GM12878 (cell line): ENCODE measurements at regions not wholly inside any gene's neighbourhood (a gene's known extent, or its start where the extent isn't known, plus 50 kb on each side); places are given as distances from the start of the nearest gene placed in this dataset.

Experiments
- ATAC-seq: fragments of 200-7000 bp; cut with Tn5 transposase; 3 replicates; pipeline ENCODE4 v1.9.1; 2020; ENCODE audit warnings: mild to moderate bottlenecking, moderate library complexity
- BruUV-seq: library from RNA; stranded (reverse); fragments of 400-500 nt; replicated peaks from 2 replicates; lab custom pipeline; 2021; lab: Mats Ljungman, UMichigan
- CTCF ChIA-PET: fragments of 300-600 bp; sonication (Branson Sonifier 250); formaldehyde crosslinking; extraction: SDS; loops from one replicate; lab custom pipeline; 2021; ENCODE audit warnings: inconsistent platforms; lab: Yijun Ruan, JAX
- POLR2A ChIA-PET: fragments of 350-600 bp; formaldehyde crosslinking; extraction: SDS; loops from one replicate; lab custom pipeline; 2021; ENCODE audit warnings: inconsistent platforms; lab: Charles Lee
- RAD21 ChIA-PET: fragments of 300-600 bp; sonication (Branson Sonifier 250); formaldehyde crosslinking; loops from one replicate; lab custom pipeline; 2023; ENCODE audit warnings: antibody characterized with exemption; ENCODE audit not compliant: unreplicated experiment; lab: Charles Lee
- SMC1A ChIA-PET: fragments of 300-600 bp; sonication (Branson Sonifier 250); formaldehyde crosslinking; loops from one replicate; lab custom pipeline; 2023; ENCODE audit not compliant: unreplicated experiment, uncharacterized antibody; lab: Charles Lee
- DNase-seq: peaks from one replicate; pipeline ENCODE4 v3.0.0-alpha.2; 2011; ENCODE audit warnings: low read depth, low spot score
- FAIRE-seq: peaks from 3 replicates; lab custom pipeline; 2011; peaks lifted over from hg19 to GRCh38; lab: Jason Lieb, UNC
- H2AFZ ChIP-seq: 2 replicates; pipeline ENCODE4 v1.6.0; 2011; ENCODE audit warnings: low read depth, low read length, control low read depth; ENCODE audit not compliant: control insufficient read depth
- H3K27ac ChIP-seq: 2 replicates; pipeline ENCODE4 v1.5.1; 2011; ENCODE audit warnings: control low read depth; ENCODE audit not compliant: control insufficient read depth, insufficient read depth
- H3K27me3 ChIP-seq, 2 experiments: replicated peaks in 1 of 2; 2 replicates each; pipeline versions ENCODE4 v1.6.0 to v1.6.1; 2011; ENCODE audit warnings: low read length in 1 of 2; ENCODE audit not compliant: control insufficient read depth in 2 of 2, insufficient read depth in 2 of 2
- H3K36me3 ChIP-seq, 2 experiments: 2 replicates each; pipeline ENCODE4 v1.5.1; 2011; ENCODE audit warnings: low read length in 1 of 2; ENCODE audit not compliant: control insufficient read depth in 2 of 2, insufficient read depth in 2 of 2
- H3K4me1 ChIP-seq: 2 replicates; pipeline ENCODE4 v1.6.1; 2011; ENCODE audit warnings: mild to moderate bottlenecking, low read length, moderate library complexity, mixed read lengths; ENCODE audit not compliant: control insufficient read depth, insufficient read depth
- H3K4me2 ChIP-seq: 2 replicates; pipeline ENCODE4 v1.6.0; 2011; ENCODE audit warnings: control low read depth; ENCODE audit not compliant: control insufficient read depth, insufficient read depth
- H3K4me3 ChIP-seq: fragments of 200-600 bp; sonication (generic); 2 replicates; pipeline ENCODE4 v1.5.1; 2016
- H3K79me2 ChIP-seq: 2 replicates; pipeline ENCODE4 v1.6.0; 2011; ENCODE audit warnings: low read length; ENCODE audit not compliant: control insufficient read depth, insufficient read depth
- H3K9ac ChIP-seq: 2 replicates; pipeline ENCODE4 v1.8.0; 2011; ENCODE audit warnings: low read length, control low read depth, mixed read lengths; ENCODE audit not compliant: control insufficient read depth, insufficient read depth
- H3K9me3 ChIP-seq: replicated peaks from 3 replicates; pipeline ENCODE4 v1.5.1; 2011; ENCODE audit warnings: mild to moderate bottlenecking, low read length; ENCODE audit not compliant: control insufficient read depth, insufficient read depth
- H4K20me1 ChIP-seq: 2 replicates; pipeline ENCODE4 v1.6.0; 2011; ENCODE audit not compliant: control insufficient read depth, insufficient read depth
- BCL3 ChIP-seq: IDR thresholded peaks from 2 replicates; pipeline ENCODE4 v1.6.1; 2011; ENCODE audit warnings: borderline replicate concordance, low read depth, mild to moderate bottlenecking, moderate library complexity, low read length; ENCODE audit not compliant: insufficient read depth, poor library complexity, severe bottlenecking
- BMI1 ChIP-seq: fragments of 450-650 bp; IDR thresholded peaks from 2 replicates; pipeline ENCODE4 v1.6.1; 2016; ENCODE audit warnings: mild to moderate bottlenecking, moderate library complexity, borderline replicate concordance
- CBX3 ChIP-seq: fragments of 200-600 bp; sonication (generic); IDR thresholded peaks from 2 replicates; pipeline ENCODE4 v1.6.1; 2016; ENCODE audit warnings: low read depth, borderline replicate concordance
- CUX1 ChIP-seq: IDR thresholded peaks from 2 replicates; pipeline ENCODE4 v1.6.1; 2012; ENCODE audit warnings: improper control_type of control experiment, low read depth, low read length; ENCODE audit not compliant: insufficient replicate concordance
- GABPA ChIP-seq: IDR thresholded peaks from 2 replicates; pipeline ENCODE4 v1.6.1; 2014; ENCODE audit warnings: antibody characterized with exemption, low read depth, mild to moderate bottlenecking, inconsistent platforms
- GATAD2B ChIP-seq: fragments of 450-650 bp; conservative IDR thresholded peaks from 2 replicates; pipeline ENCODE4 v1.6.1; 2017; ENCODE audit warnings: low read depth, mild to moderate bottlenecking, moderate library complexity
- MTA2 ChIP-seq: fragments of 450-650 bp; IDR thresholded peaks from 2 replicates; pipeline ENCODE4 v1.6.1; 2016; ENCODE audit warnings: low read depth, mild to moderate bottlenecking, moderate library complexity
- PAX5 ChIP-seq: IDR thresholded peaks from 2 replicates; pipeline ENCODE4 v1.6.1; 2011; ENCODE audit warnings: low read depth, low read length, borderline replicate concordance
- PBX3 ChIP-seq: IDR thresholded peaks from 2 replicates; pipeline ENCODE4 v1.6.1; 2011; ENCODE audit warnings: mild to moderate bottlenecking, low read depth, low read length, moderate library complexity; ENCODE audit not compliant: insufficient replicate concordance
- POU2F2 ChIP-seq: IDR thresholded peaks from 3 replicates; pipeline ENCODE4 v1.6.1; 2011; ENCODE audit warnings: low read depth, mild to moderate bottlenecking, low read length, borderline replicate concordance
- ZBTB4 ChIP-seq: fragments of 450-650 bp; formaldehyde crosslinking; IDR thresholded peaks from 2 replicates; pipeline ENCODE4 v1.4.0; 2022; ENCODE audit warnings: mild to moderate bottlenecking, moderate library complexity
- WGBS: methylation state at CpG from one replicate; pipeline ENCODE4 v1.1.6; 2016; ENCODE audit warnings: low lambda C conversion rate; ENCODE audit not compliant: insufficient replicate concordance, insufficient coverage; ENCODE audit errors: missing lambda C conversion rate; 5-methylcytosine and 5-hydroxymethylcytosine counted together
- in situ Hi-C: fragments of 300-500 bp; cut with MboI; formaldehyde crosslinking; loops from 9 replicates; pipeline ENCODE4 v1.14.3; 2018; ENCODE audit warnings: mixed read lengths
- intact Hi-C: fragments of 100-400 bp; cut with micrococcal nuclease; formaldehyde crosslinking; loops from one replicate; pipeline ENCODE4 v1.14.2; 2022; ENCODE audit not compliant: unreplicated experiment

GRCh38 chr17:52383493-52384100 lies 225.1 kb upstream of the CA10 start (continued):
- no peak for TF ChIP-seq PAX5
- TF ChIP-seq MTA2: no peak
- TF ChIP-seq PBX3: no peak
- no peak for TF ChIP-seq BMI1
- TF ChIP-seq GABPA: no peak
- no peak for TF ChIP-seq BCL3
- TF ChIP-seq, all 136 proteins: peak for 5

GRCh38 chr17:52378860-52379259 lies 220.3 kb upstream of the CA10 start:
- H3K4me2 ChIP-seq: no peak overlapping the region
- no peak for TF ChIP-seq CBX3
- TF ChIP-seq GATAD2B: no peak
- no peak for TF ChIP-seq CUX1
- no peak for TF ChIP-seq ZBTB4 (CRISPR knock-in tag)
- TF ChIP-seq POU2F2: no peak

More at GRCh38 chr17:52378860-52379259, 220.3 kb upstream of the CA10 start:
- RAD21 ChIA-PET: no interaction called here
- SMC1A ChIA-PET: no interaction called here
- CTCF ChIA-PET: interaction anchor here (0.6 kb wide), 1 partner anchor 150 kb away, joined by 3 read pairs; no protein-coding TSS in a partner anchor
- no peak overlapping the region for H3K27ac ChIP-seq
- no peaks in the 10 kb centered on the region; the same call in 2 of the 3 replicates for H3K9me3 ChIP-seq
- H3K36me3 ChIP-seq: no peaks in the 10 kb centered on the region
- DNase-seq (no peak), FAIRE-seq (no peak), ATAC-seq (no peak)
- intact Hi-C loops: no loop called here
- no peaks in the 10 kb centered on the region for H3K27me3 ChIP-seq
- H3K79me2 ChIP-seq: no peaks in the 10 kb centered on the region
- H3K4me1 ChIP-seq: no peaks in the 10 kb centered on the region
- in situ Hi-C loops: no loop called here
- no peak overlapping the region for H3K4me3 ChIP-seq
- H4K20me1 ChIP-seq: no peaks in the 10 kb centered on the region
- no TSS peak for BruUV-seq
- POLR2A ChIA-PET: no interaction called here
- no peak overlapping the region for H3K9ac ChIP-seq
- H2AFZ ChIP-seq: no peak overlapping the region
- WGBS: 0% methylated on average over 3 of the region's 3 CpGs
